GM12891 (cell line): ENCODE measurements at regions not wholly inside any gene's neighbourhood (a gene's known extent, or its start where the extent isn't known, plus 50 kb on each side); places are given as distances from the start of the nearest gene placed in this dataset.

Source experiments
- PAX5 ChIP-seq: IDR thresholded peaks from 2 replicates; pipeline ENCODE4 v1.6.1; 2011; ENCODE audit warnings: low read length, moderate library complexity, mild to moderate bottlenecking; ENCODE audit not compliant: insufficient read depth, severe bottlenecking
- POLR2A ChIP-seq: IDR thresholded peaks from 2 replicates; pipeline ENCODE4 v1.6.1; 2011; ENCODE audit warnings: low read depth, low read length, control low read depth
- POLR2AphosphoS5 ChIP-seq: IDR thresholded peaks from 2 replicates; pipeline ENCODE4 v1.6.1; 2011; ENCODE audit warnings: low read depth, low read length, control low read depth
- POU2F2 ChIP-seq: IDR thresholded peaks from 2 replicates; pipeline ENCODE4 v1.6.1; 2011; ENCODE audit warnings: low read depth, mild to moderate bottlenecking, control low read depth, low read length, moderate library complexity
- SPI1 ChIP-seq: IDR thresholded peaks from 2 replicates; pipeline ENCODE4 v1.6.1; 2011; ENCODE audit warnings: low read depth, low read length, control low read depth
- TAF1 ChIP-seq: IDR thresholded peaks from 2 replicates; pipeline ENCODE4 v1.6.1; 2011; ENCODE audit warnings: low read depth, low read length, control low read depth

- TF ChIP-seq TAF1: no peak
- TF ChIP-seq SPI1: no peak
- TF ChIP-seq POLR2AphosphoS5: no peak
- no peak for TF ChIP-seq POLR2A
- no peak for TF ChIP-seq POU2F2
- no peak for TF ChIP-seq PAX5
Measured at GRCh38 chr1:48106049-48106448, 108.9 kb upstream of the TRABD2B start.
